ENCODE measurements at regions not wholly inside any gene's neighbourhood (a gene's known extent, or its start where the extent isn't known, plus 50 kb on each side); places are given as distances from the start of the nearest gene placed in this dataset.

DNA sequence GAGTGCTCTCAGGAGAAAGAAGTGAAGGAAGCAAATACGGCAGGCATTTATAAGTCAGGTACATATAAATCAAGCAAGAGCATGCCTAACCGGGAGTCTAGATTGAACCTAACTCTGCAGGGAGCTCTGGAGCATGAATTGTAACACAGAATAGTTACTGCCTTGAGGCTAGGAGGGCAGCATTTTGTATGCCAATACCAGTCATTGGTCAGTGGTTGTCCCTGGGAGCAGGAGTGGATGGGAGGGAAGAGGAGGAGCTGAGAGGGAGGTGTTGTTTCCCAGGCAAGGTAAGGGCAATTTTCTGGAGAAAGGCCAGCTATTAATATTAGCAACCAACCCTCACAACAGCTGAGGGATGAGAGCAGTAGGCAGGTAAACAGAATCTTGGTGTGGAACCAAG lies 224.7 kb upstream of the DCAF8L1 start:
- no peak overlapping the region for H2AFZ ChIP-seq (ENCODE audit: low read depth, low read length)
- no peaks in the 10 kb centered on the region for H3K9me3 Mint-ChIP-seq (ENCODE audit: unreplicated experiment)
- no peak overlapping the region for H3K27ac ChIP-seq (ENCODE audit: low read depth, low read length)
- H3K9ac ChIP-seq (ENCODE audit: low read length): no peak overlapping the region
- H3K4me1 Mint-ChIP-seq (ENCODE audit: low read depth, unreplicated experiment): no peaks in the 10 kb centered on the region
- no peaks in the 10 kb centered on the region for H4K20me1 ChIP-seq (ENCODE audit: insufficient read depth, low read length)
- H3K27ac Mint-ChIP-seq (ENCODE audit: unreplicated experiment): peak overlapping the region; percentile 2
- H3K27me3 Mint-ChIP-seq (ENCODE audit: low read depth, unreplicated experiment): no peaks in the 10 kb centered on the region
- H3K27me3 ChIP-seq (ENCODE audit: insufficient read depth, low read length): no peaks in the 10 kb centered on the region
- no peak overlapping the region for H3K4me3 ChIP-seq (ENCODE audit: insufficient read depth, low read depth, low read length)
- no peaks in the 10 kb centered on the region for H3K9me3 ChIP-seq (ENCODE audit: insufficient read depth, low read depth, low read length)
- H3K4me1 ChIP-seq (ENCODE audit: insufficient read depth, low read length): no peaks in the 10 kb centered on the region
- no peak overlapping the region for H3K4me3 Mint-ChIP-seq (ENCODE audit: unreplicated experiment)
- H3K36me3 ChIP-seq (ENCODE audit: insufficient read depth, low read length): no peaks in the 10 kb centered on the region
- TF ChIP-seq, protein P1, sequence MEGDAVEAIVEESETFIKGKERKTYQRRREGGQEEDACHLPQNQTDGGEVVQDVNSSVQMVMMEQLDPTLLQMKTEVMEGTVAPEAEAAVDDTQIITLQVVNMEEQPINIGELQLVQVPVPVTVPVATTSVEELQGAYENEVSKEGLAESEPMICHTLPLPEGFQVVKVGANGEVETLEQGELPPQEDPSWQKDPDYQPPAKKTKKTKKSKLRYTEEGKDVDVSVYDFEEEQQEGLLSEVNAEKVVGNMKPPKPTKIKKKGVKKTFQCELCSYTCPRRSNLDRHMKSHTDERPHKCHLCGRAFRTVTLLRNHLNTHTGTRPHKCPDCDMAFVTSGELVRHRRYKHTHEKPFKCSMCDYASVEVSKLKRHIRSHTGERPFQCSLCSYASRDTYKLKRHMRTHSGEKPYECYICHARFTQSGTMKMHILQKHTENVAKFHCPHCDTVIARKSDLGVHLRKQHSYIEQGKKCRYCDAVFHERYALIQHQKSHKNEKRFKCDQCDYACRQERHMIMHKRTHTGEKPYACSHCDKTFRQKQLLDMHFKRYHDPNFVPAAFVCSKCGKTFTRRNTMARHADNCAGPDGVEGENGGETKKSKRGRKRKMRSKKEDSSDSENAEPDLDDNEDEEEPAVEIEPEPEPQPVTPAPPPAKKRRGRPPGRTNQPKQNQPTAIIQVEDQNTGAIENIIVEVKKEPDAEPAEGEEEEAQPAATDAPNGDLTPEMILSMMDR (IDR thresholded peaks at IDR 0.05; ENCODE audit: insufficient read depth, low read depth, low read length): no peak
- TF ChIP-seq EZH2 (IDR thresholded peaks at IDR 0.05; ENCODE audit: insufficient read depth, low read length): no peak
- no peaks in the 10 kb centered on the region for H3K79me2 ChIP-seq (ENCODE audit: insufficient read depth, low read length)
- DNase-seq (ENCODE audit: low read depth): no peak
- H3K36me3 Mint-ChIP-seq (ENCODE audit: low read depth, unreplicated experiment): no peaks in the 10 kb centered on the region
- H3K4me2 ChIP-seq (ENCODE audit: low read length): no peak overlapping the region
- no peak for FAIRE-seq

DNA sequence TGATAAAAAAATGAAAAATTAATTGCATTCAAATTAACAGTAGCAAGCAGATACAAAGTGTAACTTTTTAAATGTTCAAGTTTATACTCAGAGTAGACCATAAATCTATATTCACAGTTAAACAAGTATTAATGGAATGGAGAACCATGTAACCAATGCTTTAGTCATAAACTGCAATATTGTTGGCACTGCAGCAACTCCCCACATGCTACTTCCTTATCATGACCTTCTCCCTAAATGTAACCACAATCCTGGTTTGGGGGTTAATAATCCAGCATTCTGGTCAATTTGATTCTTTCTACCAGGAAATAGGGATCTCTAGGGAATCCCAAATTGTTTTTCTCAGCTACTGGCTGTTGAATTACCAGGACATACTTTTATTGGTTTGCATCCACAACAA lies 223.9 kb upstream of the DCAF8L1 start:
- no peak overlapping the region for H3K4me3 Mint-ChIP-seq (ENCODE audit: unreplicated experiment)
- H3K9me3 Mint-ChIP-seq (ENCODE audit: unreplicated experiment): no peaks in the 10 kb centered on the region
- Histone ChIP-seq H3K27me3 (ENCODE audit: insufficient read depth, low read length) (no peaks in the 10 kb centered on the region), H3K9ac (ENCODE audit: low read length) (no peak overlapping the region), H4K20me1 (ENCODE audit: insufficient read depth, low read length) (no peaks in the 10 kb centered on the region), H3K36me3 (ENCODE audit: insufficient read depth, low read length) (no peaks in the 10 kb centered on the region), H3K79me2 (ENCODE audit: insufficient read depth, low read length) (no peaks in the 10 kb centered on the region), H3K27ac (ENCODE audit: low read depth, low read length) (no peak overlapping the region), H3K4me1 (ENCODE audit: insufficient read depth, low read length) (no peaks in the 10 kb centered on the region), H2AFZ (ENCODE audit: low read depth, low read length) (no peak overlapping the region), H3K4me2 (ENCODE audit: low read length) (no peak overlapping the region), H3K9me3 (ENCODE audit: insufficient read depth, low read depth, low read length) (no peaks in the 10 kb centered on the region), H3K4me3 (ENCODE audit: insufficient read depth, low read depth, low read length) (no peak overlapping the region)
- FAIRE-seq (no peak), DNase-seq (ENCODE audit: low read depth) (peak; percentile 3)
- H3K27me3 Mint-ChIP-seq (ENCODE audit: low read depth, unreplicated experiment): no peaks in the 10 kb centered on the region
- no peaks in the 10 kb centered on the region for H3K36me3 Mint-ChIP-seq (ENCODE audit: low read depth, unreplicated experiment)
- no peak overlapping the region for H3K27ac Mint-ChIP-seq (ENCODE audit: unreplicated experiment)
- no peaks in the 10 kb centered on the region for H3K4me1 Mint-ChIP-seq (ENCODE audit: low read depth, unreplicated experiment)
- no peak for TF ChIP-seq EZH2 (IDR thresholded peaks at IDR 0.05; ENCODE audit: insufficient read depth, low read length)
- TF ChIP-seq, protein P1 (IDR thresholded peaks at IDR 0.05; ENCODE audit: insufficient read depth, low read depth, low read length): no peak

DNA sequence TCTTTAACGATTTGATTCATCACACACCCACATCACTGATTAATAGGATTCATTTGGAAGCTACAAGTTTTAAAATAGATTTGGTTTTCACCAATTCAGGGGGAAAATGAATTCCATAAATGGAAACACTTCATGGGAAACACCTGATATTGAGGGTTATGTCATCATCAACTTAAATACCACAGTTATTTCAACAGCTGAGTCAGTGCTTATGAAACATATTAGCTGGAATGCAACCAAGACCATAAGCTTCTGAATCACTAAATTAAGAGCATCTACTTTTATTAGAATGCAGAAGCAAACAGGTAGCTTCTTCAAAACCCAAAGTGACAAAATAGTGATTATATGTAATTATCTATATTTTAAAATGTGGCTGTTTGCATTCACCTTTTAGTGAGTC lies 207.8 kb upstream of the DCAF8L1 start:
- H3K4me1 Mint-ChIP-seq (ENCODE audit: low read depth, unreplicated experiment): peaks cover 9% of the 10 kb centered on the region
- TF ChIP-seq, protein P1 (IDR thresholded peaks at IDR 0.05; ENCODE audit: insufficient read depth, low read depth, low read length): no peak
- TF ChIP-seq EZH2 (IDR thresholded peaks at IDR 0.05; ENCODE audit: insufficient read depth, low read length): no peak
- FAIRE-seq: peak; percentile 93

More for the DNA sequence above, 207.8 kb upstream of the DCAF8L1 start:
- Histone ChIP-seq H3K9ac (ENCODE audit: low read length) (no peak overlapping the region), H3K27me3 (ENCODE audit: insufficient read depth, low read length) (no peaks in the 10 kb centered on the region), H3K4me2 (ENCODE audit: low read length) (peak overlapping the region; percentile 68), H3K79me2 (ENCODE audit: insufficient read depth, low read length) (no peaks in the 10 kb centered on the region), H3K36me3 (ENCODE audit: insufficient read depth, low read length) (no peaks in the 10 kb centered on the region), H3K4me3 (ENCODE audit: insufficient read depth, low read depth, low read length) (no peak overlapping the region), H3K9me3 (ENCODE audit: insufficient read depth, low read depth, low read length) (no peaks in the 10 kb centered on the region), H2AFZ (ENCODE audit: low read depth, low read length) (no peak overlapping the region), H3K4me1 (ENCODE audit: insufficient read depth, low read length) (peaks cover 5% of the 10 kb centered on the region), H4K20me1 (ENCODE audit: insufficient read depth, low read length) (no peaks in the 10 kb centered on the region), H3K27ac (ENCODE audit: low read depth, low read length) (peak overlapping the region; percentile 63)
- peak; percentile 86 for DNase-seq (ENCODE audit: low read depth)
- Mint-ChIP-seq H3K27ac (ENCODE audit: unreplicated experiment) (peak overlapping the region; percentile 95), H3K36me3 (ENCODE audit: low read depth, unreplicated experiment) (no peaks in the 10 kb centered on the region), H3K9me3 (ENCODE audit: unreplicated experiment) (no peaks in the 10 kb centered on the region), H3K27me3 (ENCODE audit: low read depth, unreplicated experiment) (no peaks in the 10 kb centered on the region), H3K4me3 (ENCODE audit: unreplicated experiment) (no peak overlapping the region)
